Stimulated activated memory B cell treated with anti-CD40 and anti-IgM and Interleukin-4, amounts not matched to agents 10 μg/mL and 1 μg/mL and 100 μg/mL, for 72 hours (primary cell): ENCODE measurements at regions not wholly inside any gene's neighbourhood (a gene's known extent, or its start where the extent isn't known, plus 50 kb on each side); places are given as distances from the start of the nearest gene placed in this dataset.

Experiments used
- ATAC-seq: fragments of 150-1000 bp; cut with Tn5 transposase; 2 replicates; pipeline ENCODE4 v1.10.0; 2021
- H3K27ac Mint-ChIP-seq: one replicate; pipeline ENCODE4 v1.8.0; 2022; ENCODE audit warnings: mild to moderate bottlenecking, mixed read lengths
- H3K27me3 Mint-ChIP-seq: one replicate; pipeline ENCODE4 v1.8.0; 2022; ENCODE audit warnings: mixed read lengths
- H3K36me3 Mint-ChIP-seq: one replicate; pipeline ENCODE4 v1.8.0; 2022; ENCODE audit warnings: mixed read lengths
- H3K4me1 Mint-ChIP-seq: one replicate; pipeline ENCODE4 v1.8.0; 2022; ENCODE audit warnings: mixed read lengths
- H3K4me3 Mint-ChIP-seq: one replicate; pipeline ENCODE4 v1.8.0; 2022; ENCODE audit warnings: mild to moderate bottlenecking, moderate library complexity, mixed read lengths
- H3K9me3 Mint-ChIP-seq: one replicate; pipeline ENCODE4 v1.8.0; 2022; ENCODE audit warnings: mixed read lengths

- Mint-ChIP-seq H3K4me1 (no peaks in the 10 kb centered on the region), H3K27me3 (no peaks in the 10 kb centered on the region), H3K9me3 (peaks cover 11% of the 10 kb centered on the region), H3K27ac (no peak overlapping the region), H3K36me3 (no peaks in the 10 kb centered on the region), H3K4me3 (no peak overlapping the region)
- ATAC-seq = no peak
Measured at GRCh38 chr2:155100261-155100660, 401.8 kb downstream of the KCNJ3 start.

- Mint-ChIP-seq H3K36me3 (no peaks in the 10 kb centered on the region), H3K27ac (no peak overlapping the region), H3K27me3 (no peaks in the 10 kb centered on the region), H3K4me1 (no peaks in the 10 kb centered on the region), H3K4me3 (no peak overlapping the region), H3K9me3 (peaks cover 11% of the 10 kb centered on the region)
- no peak for ATAC-seq
Measured at GRCh38 chr2:155099784-155100183, 401.3 kb downstream of the KCNJ3 start.

GRCh38 chr2:155095613-155096012 lies 397.1 kb downstream of the KCNJ3 start:
- no peak for ATAC-seq
- no peaks in the 10 kb centered on the region for H3K4me1 Mint-ChIP-seq
- no peak overlapping the region for H3K27ac Mint-ChIP-seq
- H3K9me3 Mint-ChIP-seq = no peaks in the 10 kb centered on the region
- no peak overlapping the region for H3K4me3 Mint-ChIP-seq
- no peaks in the 10 kb centered on the region for H3K27me3 Mint-ChIP-seq
- H3K36me3 Mint-ChIP-seq = no peaks in the 10 kb centered on the region

GRCh38 chr2:155080373-155080772 lies 381.9 kb downstream of the KCNJ3 start:
- Mint-ChIP-seq H3K4me1 (no peaks in the 10 kb centered on the region), H3K9me3 (peaks cover 2% of the 10 kb centered on the region), H3K27ac (no peak overlapping the region), H3K36me3 (no peaks in the 10 kb centered on the region), H3K27me3 (no peaks in the 10 kb centered on the region), H3K4me3 (no peak overlapping the region)
- no peak for ATAC-seq

- Mint-ChIP-seq H3K27ac (no peak overlapping the region), H3K4me3 (no peak overlapping the region), H3K4me1 (no peaks in the 10 kb centered on the region), H3K36me3 (no peaks in the 10 kb centered on the region), H3K9me3 (peaks cover 3% of the 10 kb centered on the region), H3K27me3 (no peaks in the 10 kb centered on the region)
- ATAC-seq = no peak
Measured at GRCh38 chr2:155070489-155070888, 372.0 kb downstream of the KCNJ3 start.

GRCh38 chr2:155062922-155063258 lies 364.4 kb downstream of the KCNJ3 start:
- Mint-ChIP-seq H3K4me3 (no peak overlapping the region), H3K4me1 (no peaks in the 10 kb centered on the region), H3K9me3 (peaks cover 6% of the 10 kb centered on the region), H3K27me3 (no peaks in the 10 kb centered on the region), H3K36me3 (no peaks in the 10 kb centered on the region), H3K27ac (no peak overlapping the region)
- ATAC-seq = no peak

- Mint-ChIP-seq H3K9me3 (peaks cover 6% of the 10 kb centered on the region), H3K27me3 (no peaks in the 10 kb centered on the region), H3K4me3 (no peak overlapping the region), H3K4me1 (no peaks in the 10 kb centered on the region), H3K36me3 (no peaks in the 10 kb centered on the region), H3K27ac (no peak overlapping the region)
- ATAC-seq = no peak
Measured at GRCh38 chr2:155062250-155062921, 363.9 kb downstream of the KCNJ3 start.

GRCh38 chr2:155060896-155061295 lies 362.4 kb downstream of the KCNJ3 start:
- no peaks in the 10 kb centered on the region for H3K27me3 Mint-ChIP-seq
- peaks cover 3% of the 10 kb centered on the region for H3K9me3 Mint-ChIP-seq
- no peak for ATAC-seq
- H3K4me3 Mint-ChIP-seq = no peak overlapping the region
- H3K36me3 Mint-ChIP-seq = no peaks in the 10 kb centered on the region
- no peak overlapping the region for H3K27ac Mint-ChIP-seq
- no peaks in the 10 kb centered on the region for H3K4me1 Mint-ChIP-seq

- no peaks in the 10 kb centered on the region for H3K36me3 Mint-ChIP-seq
- no peaks in the 10 kb centered on the region for H3K4me1 Mint-ChIP-seq
- no peaks in the 10 kb centered on the region for H3K27me3 Mint-ChIP-seq
- no peak overlapping the region for H3K4me3 Mint-ChIP-seq
- no peak for ATAC-seq
- peaks cover 3% of the 10 kb centered on the region for H3K9me3 Mint-ChIP-seq
- H3K27ac Mint-ChIP-seq = no peak overlapping the region
Measured at GRCh38 chr2:155054712-155055111, 356.2 kb downstream of the KCNJ3 start.

GRCh38 chr2:155043097-155043496 lies 344.6 kb downstream of the KCNJ3 start:
- H3K9me3 Mint-ChIP-seq = peaks cover 4% of the 10 kb centered on the region
- no peaks in the 10 kb centered on the region for H3K36me3 Mint-ChIP-seq
- no peaks in the 10 kb centered on the region for H3K27me3 Mint-ChIP-seq
- H3K27ac Mint-ChIP-seq = no peak overlapping the region
- H3K4me3 Mint-ChIP-seq = no peak overlapping the region
- ATAC-seq = no peak
- no peaks in the 10 kb centered on the region for H3K4me1 Mint-ChIP-seq

- H3K36me3 Mint-ChIP-seq = no peaks in the 10 kb centered on the region
- H3K27ac Mint-ChIP-seq = no peak overlapping the region
- ATAC-seq = no peak
- no peaks in the 10 kb centered on the region for H3K27me3 Mint-ChIP-seq
- peaks cover 4% of the 10 kb centered on the region for H3K9me3 Mint-ChIP-seq
- no peaks in the 10 kb centered on the region for H3K4me1 Mint-ChIP-seq
- no peak overlapping the region for H3K4me3 Mint-ChIP-seq
Measured at GRCh38 chr2:155035308-155035707, 336.8 kb downstream of the KCNJ3 start.

- no peak overlapping the region for H3K4me3 Mint-ChIP-seq
- H3K27ac Mint-ChIP-seq = no peak overlapping the region
- no peaks in the 10 kb centered on the region for H3K27me3 Mint-ChIP-seq
- H3K9me3 Mint-ChIP-seq = no peaks in the 10 kb centered on the region
- H3K4me1 Mint-ChIP-seq = no peaks in the 10 kb centered on the region
- ATAC-seq = no peak
- H3K36me3 Mint-ChIP-seq = no peaks in the 10 kb centered on the region
Measured at GRCh38 chr2:155033652-155034051, 335.2 kb downstream of the KCNJ3 start.

- H3K27ac Mint-ChIP-seq = no peak overlapping the region
- H3K27me3 Mint-ChIP-seq = no peaks in the 10 kb centered on the region
- H3K4me3 Mint-ChIP-seq = no peak overlapping the region
- no peaks in the 10 kb centered on the region for H3K36me3 Mint-ChIP-seq
- no peak for ATAC-seq
- H3K9me3 Mint-ChIP-seq = no peaks in the 10 kb centered on the region
- no peaks in the 10 kb centered on the region for H3K4me1 Mint-ChIP-seq
Measured at GRCh38 chr2:155030296-155030695, 331.8 kb downstream of the KCNJ3 start.

GRCh38 chr2:155026651-155027174 lies 328.2 kb downstream of the KCNJ3 start:
- Mint-ChIP-seq H3K4me3 (no peak overlapping the region), H3K36me3 (no peaks in the 10 kb centered on the region), H3K27ac (no peak overlapping the region), H3K4me1 (no peaks in the 10 kb centered on the region), H3K9me3 (no peaks in the 10 kb centered on the region), H3K27me3 (no peaks in the 10 kb centered on the region)
- no peak for ATAC-seq

GRCh38 chr2:155023674-155024073 lies 325.2 kb downstream of the KCNJ3 start:
- peaks cover 3% of the 10 kb centered on the region for H3K9me3 Mint-ChIP-seq
- H3K4me1 Mint-ChIP-seq = no peaks in the 10 kb centered on the region
- H3K27me3 Mint-ChIP-seq = no peaks in the 10 kb centered on the region
- H3K36me3 Mint-ChIP-seq = no peaks in the 10 kb centered on the region
- H3K27ac Mint-ChIP-seq = no peak overlapping the region
- no peak for ATAC-seq
- H3K4me3 Mint-ChIP-seq = no peak overlapping the region

- Mint-ChIP-seq H3K27ac (no peak overlapping the region), H3K36me3 (no peaks in the 10 kb centered on the region)
- no peak for ATAC-seq
Measured at GRCh38 chr2:155022531-155022930, 324.0 kb downstream of the KCNJ3 start.

More at GRCh38 chr2:155022531-155022930, 324.0 kb downstream of the KCNJ3 start:
- H3K4me3 Mint-ChIP-seq = no peak overlapping the region
- H3K9me3 Mint-ChIP-seq = peaks cover 3% of the 10 kb centered on the region
- H3K27me3 Mint-ChIP-seq = no peaks in the 10 kb centered on the region
- H3K4me1 Mint-ChIP-seq = no peaks in the 10 kb centered on the region
